HG03432 (cell line): ENCODE measurements at regions not wholly inside any gene's neighbourhood (a gene's known extent, or its start where the extent isn't known, plus 50 kb on each side); places are given as distances from the start of the nearest gene placed in this dataset.
A peak's percentile ranks its signal among the peaks of the same experiment; 100 is the strongest.

Experiments used
- ATAC-seq: cut with Tn5 transposase; IDR thresholded peaks from one replicate; pipeline ENCODE4 v1.9.1; 2021; ENCODE audit warnings: mild to moderate bottlenecking, moderate library complexity; ENCODE audit not compliant: unreplicated experiment

DNA sequence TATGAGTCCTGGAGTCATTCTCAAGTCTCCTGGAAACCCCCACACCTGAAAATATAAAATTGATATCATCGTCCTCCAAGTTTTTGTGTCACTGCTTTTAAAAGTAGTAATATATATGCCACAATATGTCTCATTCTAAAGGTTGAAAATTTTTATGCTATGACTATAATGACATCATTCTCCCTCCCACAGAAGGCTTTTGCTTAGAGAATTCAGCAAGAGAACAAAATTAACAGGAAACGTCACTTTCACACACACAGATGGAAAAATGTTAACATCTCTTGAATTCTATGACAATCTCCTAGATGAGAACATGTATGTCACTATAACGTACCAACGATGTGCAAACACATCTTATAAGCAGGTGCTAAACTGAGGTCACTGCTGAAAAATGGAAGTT is 498.3 kb downstream of the FOXG1 start:
- no peak for ATAC-seq

DNA sequence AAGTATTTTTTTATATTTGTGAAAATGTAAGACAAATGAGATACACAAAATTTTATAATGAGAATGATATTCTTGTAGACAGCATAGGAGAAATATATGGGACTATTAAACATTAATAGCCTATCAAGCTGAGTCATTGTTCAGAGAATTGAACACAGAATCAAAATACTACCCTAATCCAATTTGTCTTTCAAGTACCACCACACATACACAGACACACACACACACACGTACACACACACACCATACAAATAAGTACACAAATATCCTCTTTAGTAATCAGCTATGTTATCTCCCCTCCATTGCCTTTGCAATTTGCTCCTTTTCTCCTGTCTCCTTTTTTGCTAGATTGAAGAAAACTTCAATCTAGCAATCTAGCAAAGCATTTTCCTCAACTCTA is 499.3 kb downstream of the FOXG1 start:
- no peak for ATAC-seq

DNA sequence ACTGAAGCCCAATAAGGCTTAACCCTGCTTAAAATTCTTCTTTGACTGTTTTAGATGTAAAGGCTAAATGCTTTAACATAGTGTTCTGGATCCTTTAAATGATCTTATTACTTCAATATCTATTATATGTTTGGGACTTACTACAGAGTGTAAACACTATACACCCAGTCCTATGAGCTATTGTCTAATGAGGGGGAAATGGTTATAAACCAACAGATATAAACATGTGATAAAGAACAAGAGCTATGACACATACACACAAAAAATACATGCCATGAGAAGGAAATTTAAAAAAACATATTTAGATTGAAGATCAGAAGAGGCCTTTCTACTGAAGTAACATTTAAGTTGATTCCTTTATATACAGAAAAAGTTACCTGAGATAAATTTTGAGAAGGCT is 505.1 kb downstream of the FOXG1 start:
- ATAC-seq = no peak

DNA sequence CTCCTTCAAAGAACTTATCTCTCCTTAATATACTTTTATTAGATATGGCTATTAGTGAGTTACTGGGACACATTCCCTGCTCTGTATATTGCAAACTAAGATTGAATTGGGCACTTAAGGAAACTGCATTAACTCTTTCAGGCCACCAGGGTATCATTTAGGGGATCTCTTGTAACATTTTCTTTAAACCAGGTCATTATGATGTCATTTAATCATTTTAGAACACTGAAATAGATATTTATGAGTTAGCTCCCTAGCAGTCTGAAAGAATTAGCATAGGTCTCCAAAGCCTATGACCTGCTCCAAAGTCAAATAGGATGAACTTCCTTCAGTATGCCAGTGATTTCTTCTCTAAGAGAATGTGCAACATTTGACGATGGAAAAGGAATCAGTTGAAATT is 506.9 kb downstream of the FOXG1 start:
- no peak for ATAC-seq

- ATAC-seq = no peak
Observed at GRCh38 chr14:29274890-29275596, 508.5 kb downstream of the FOXG1 start.

DNA sequence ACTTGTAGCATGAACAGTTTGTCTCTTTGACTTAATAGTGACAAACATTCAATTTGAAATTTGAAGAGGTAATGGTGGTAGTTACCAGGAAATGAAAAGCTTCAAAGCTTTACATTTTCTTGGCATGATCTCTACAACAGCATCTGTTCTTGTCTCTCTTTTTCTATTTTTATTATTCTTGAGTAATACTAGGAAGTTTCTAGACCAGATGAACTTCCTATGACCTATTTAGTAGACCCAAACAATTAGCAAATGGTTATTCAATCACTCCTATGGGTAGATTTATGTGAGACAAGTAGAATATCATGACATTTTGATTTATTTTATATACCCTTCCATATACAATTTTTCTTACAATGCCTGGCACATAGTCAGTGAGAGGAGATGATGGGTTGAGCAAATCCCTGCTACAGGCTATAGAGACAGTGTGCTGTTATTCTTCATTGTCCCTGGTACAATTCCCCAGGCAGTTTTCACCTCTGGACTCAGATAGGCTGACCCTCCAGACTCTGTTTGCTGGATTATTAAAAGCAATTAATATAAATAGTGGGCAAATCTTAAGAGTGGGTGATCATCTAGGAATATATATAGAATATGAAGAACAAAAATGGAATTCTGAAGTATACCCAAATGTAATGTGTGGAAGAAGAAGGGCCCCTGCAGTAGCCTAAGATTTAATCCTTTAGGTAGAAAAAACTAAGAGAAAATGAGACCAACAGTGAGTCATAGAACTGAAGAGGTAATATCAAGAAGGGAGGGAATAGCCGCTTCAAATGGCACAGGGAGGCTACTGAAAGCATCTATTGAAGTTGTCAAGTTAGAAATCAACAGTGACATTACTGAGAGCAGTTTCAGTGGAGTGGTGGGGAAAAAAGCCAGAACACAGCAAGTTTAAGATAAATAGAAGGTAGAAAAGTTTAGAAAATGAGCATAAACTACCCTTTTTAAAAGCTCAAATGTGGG is 512.0 kb downstream of the FOXG1 start:
- peak; percentile 56 for ATAC-seq

DNA sequence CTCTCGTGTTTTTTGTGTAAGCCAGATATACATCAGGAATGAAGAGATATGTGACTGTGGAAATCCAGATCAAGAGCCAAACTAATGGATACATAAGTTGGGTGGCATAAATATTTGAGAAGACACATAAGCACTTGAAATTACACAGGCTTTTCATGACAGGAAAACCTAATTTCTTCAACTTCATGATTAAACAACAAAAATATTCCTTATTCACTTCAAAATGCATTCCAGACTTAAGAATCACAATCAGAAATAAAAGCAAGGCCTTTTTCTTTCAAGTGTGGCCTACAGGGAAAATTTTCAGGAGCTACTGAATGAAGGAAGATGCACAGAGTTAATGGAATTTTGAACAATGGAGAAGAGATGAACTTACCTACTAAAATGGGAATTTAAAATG is 515.6 kb downstream of the FOXG1 start:
- ATAC-seq = no peak

DNA sequence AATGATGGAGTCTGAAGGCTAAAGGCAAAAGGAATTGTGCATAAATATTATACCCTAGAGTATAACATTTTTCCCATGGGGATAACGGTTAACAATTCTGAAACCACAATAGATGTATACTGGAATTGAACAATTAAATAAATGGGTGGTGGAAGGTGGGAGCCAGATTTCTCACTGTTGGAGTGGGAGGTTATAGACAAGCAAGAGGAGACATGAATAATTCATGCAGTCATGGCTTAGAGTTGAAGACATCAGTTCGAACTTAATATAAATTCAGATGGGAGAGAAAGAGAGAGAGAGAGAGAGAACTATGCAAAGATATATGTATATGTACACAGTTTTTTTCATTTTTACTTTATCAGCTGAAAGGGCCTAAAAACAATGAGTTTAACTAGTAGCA is 523.9 kb downstream of the FOXG1 start:
- ATAC-seq = no peak

DNA sequence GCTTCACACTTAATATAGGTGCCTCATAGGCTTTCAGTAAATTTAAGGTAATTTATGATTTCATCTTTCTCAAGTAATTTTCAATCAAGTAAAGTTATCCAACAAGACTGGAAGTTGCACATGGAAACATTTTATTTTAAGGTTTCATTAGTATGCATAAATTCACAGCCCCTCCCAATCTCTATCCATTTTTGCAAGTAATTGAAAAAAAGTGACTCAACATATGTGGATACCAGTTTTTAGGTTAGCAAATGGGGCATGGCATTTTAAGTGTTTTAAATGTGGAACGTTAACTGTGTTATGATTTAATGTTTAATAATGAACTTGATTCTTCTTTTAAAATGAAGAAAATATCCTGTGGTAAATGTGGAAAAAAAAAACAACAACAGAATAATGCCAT is 532.8 kb downstream of the FOXG1 start:
- no peak for ATAC-seq

- ATAC-seq = no peak
Observed at GRCh38 chr14:29301571-29301970, 535.0 kb downstream of the FOXG1 start.

GRCh38 chr14:29310210-29310609 is 543.6 kb downstream of the FOXG1 start:
- ATAC-seq = no peak

GRCh38 chr14:29310757-29311156 is 544.2 kb downstream of the FOXG1 start:
- ATAC-seq = no peak

DNA sequence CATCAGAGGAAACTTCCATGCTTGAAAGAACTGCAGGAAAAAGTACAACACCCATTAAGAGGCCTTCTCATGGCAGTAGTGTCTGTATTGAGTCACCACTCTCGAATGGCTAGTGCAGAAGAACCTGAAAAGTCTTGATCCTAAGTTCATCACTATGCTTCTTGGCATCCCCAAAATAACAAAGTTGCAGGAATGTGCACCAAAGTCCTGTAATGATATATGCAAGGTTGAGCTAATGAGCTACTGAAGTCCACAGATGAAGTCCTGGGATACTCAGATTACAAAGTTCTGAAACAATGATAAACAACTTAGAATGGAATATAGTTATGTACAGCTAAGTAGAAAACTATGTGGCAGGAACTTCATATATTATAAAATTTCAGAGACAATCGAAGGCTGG is 545.4 kb downstream of the FOXG1 start:
- no peak for ATAC-seq

DNA sequence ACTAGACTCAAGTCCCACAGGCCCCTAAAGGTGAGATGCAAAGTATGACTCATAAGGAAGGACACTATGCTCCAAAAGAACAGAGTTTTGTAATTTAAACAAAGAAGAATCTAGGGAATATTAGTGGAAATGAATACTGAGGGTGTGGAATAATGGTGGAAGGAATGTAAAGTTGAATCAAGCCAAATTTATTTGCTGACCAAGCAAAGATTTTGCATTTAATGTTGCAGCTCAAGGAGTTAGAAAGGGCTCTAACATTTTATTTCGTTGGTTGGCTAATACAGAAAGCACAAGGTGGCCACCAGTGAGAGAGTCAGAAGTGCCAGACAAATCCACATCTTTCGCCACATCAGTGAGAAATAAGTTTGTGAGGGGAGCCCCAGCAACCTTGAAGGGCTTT is 550.3 kb downstream of the FOXG1 start:
- no peak for ATAC-seq

DNA sequence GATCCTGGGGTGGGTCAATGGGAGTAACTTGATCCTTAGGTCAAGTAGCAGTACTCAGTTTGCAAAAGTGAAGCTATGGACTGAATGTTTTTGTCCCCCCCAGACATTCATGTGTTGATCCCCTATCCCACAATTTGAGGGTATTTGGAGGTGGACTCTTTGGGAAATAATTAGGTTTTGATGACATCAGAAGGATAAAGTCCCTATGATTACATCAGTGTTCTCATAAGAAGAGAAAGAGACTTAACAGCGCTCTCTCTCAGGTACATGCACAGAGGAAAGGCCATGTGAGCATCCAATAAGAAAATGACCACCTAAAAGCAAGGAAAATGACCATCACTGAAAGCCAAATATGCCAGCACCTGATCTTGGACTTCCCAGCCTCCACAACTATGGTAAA is 550.8 kb downstream of the FOXG1 start:
- ATAC-seq = no peak

DNA sequence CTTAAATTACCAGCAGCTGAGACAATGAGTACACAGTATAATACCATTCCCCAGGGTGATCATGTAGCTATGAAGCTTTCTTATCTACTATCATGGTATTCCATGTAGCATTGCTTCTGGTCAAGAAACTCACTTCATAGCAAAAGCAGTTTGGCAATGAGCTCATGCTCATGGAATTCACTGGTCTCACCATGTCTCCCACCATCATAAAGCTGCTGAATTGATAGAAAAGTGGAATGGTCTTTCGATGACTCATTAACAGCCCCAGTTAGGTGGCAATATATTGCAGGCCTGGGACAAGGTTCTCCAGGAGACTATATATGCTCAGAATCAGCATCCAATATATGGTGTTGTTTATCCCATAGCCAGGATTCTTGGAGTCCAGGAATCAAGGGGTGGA is 553.7 kb downstream of the FOXG1 start:
- no peak for ATAC-seq

- no peak for ATAC-seq
Observed at GRCh38 chr14:29321646-29322045, 555.1 kb downstream of the FOXG1 start.

GRCh38 chr14:29339494-29340172 is 573.0 kb downstream of the FOXG1 start:
- no peak for ATAC-seq

- no peak for ATAC-seq
Observed at GRCh38 chr14:29348504-29348903, 579.1 kb downstream of the PRKD1 start.

DNA sequence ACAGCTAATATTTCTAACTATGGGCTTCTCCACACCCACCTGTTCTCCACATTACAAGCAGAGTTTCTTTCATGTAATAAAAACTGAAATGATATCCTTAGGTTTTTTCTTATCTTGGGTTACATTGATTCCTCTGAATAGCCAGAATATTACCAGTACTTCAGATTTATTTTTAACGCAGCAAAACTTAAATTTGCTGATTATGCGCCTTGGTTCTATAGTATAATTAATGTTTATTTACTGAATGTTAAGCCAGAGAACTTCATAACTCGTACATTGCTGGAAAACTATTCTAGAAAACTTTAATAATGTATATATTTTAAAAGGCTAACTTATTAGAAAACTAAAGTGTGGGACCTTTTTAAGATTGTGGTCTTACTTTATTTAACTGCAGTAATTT is 577.2 kb downstream of the PRKD1 start:
- no peak for ATAC-seq

- no peak for ATAC-seq
Observed at GRCh38 chr14:29351996-29352705, 575.5 kb downstream of the PRKD1 start.
